Body of pancreas (tissue), 4 donors: ENCODE measurements at regions not wholly inside any gene's neighbourhood (a gene's known extent, or its start where the extent isn't known, plus 50 kb on each side); places are given as distances from the start of the nearest gene placed in this dataset.

Experiments used
- ATAC-seq: fragments of 150-250 bp; one replicate; pipeline ENCODE4 v1.9.1; 2016
- DNase-seq, 4 donors: peaks; one replicate each; pipeline ENCODE4 v3.0.0-alpha.2; 2019
- H3K27ac ChIP-seq, 4 donors: fragments of 200-600 bp; sonication (generic); 1 replicate in 3 of 4; 2 replicates in 1 of 4; pipeline versions ENCODE4 v1.5.1 to v1.6.1; 2016 to 2019; ENCODE audit warnings: mild to moderate bottlenecking in 1 of 4, mixed read lengths in 1 of 4, moderate library complexity in 1 of 4
- H3K27me3 ChIP-seq, 2 donors: fragments of 200-600 bp; sonication (generic); one replicate each; pipeline ENCODE4 v1.6.0; 2016; ENCODE audit warnings: mild to moderate bottlenecking in 1 of 2
- H3K36me3 ChIP-seq, 2 donors: fragments of 200-600 bp; sonication (generic); replicated peaks in 1 of 2; 2 replicates each; pipeline ENCODE4 v1.5.1; 2016; ENCODE audit warnings: low read depth in 2 of 2; ENCODE audit not compliant: insufficient read depth in 1 of 2
- H3K4me1 ChIP-seq: fragments of 200-600 bp; sonication (generic); one replicate; pipeline ENCODE4 v1.6.0; 2016
- H3K4me3 ChIP-seq, 2 donors: fragments of 200-600 bp; sonication (generic); 1 replicate in 1 of 2; 2 replicates in 1 of 2; pipeline ENCODE4 v1.5.1; 2016 to 2019
- H3K9me3 ChIP-seq, 3 donors: fragments of 200-600 bp; sonication (generic); 1 replicate in 2 of 3; 2 replicates in 1 of 3; pipeline ENCODE4 v1.5.1; 2016
- CTCF ChIP-seq, 7 experiments: fragments of 450-650 bp in 4 of 7; fragments of 200-600 bp in 3 of 7; sonication (generic) in 3 of 7; IDR thresholded peaks; one replicate each; pipeline ENCODE4 v1.5.1; 2016 to 2019; ENCODE audit warnings: antibody characterized with exemption in 7 of 7
- POLR2A ChIP-seq, 3 donors: fragments of 450-650 bp; IDR thresholded peaks; one replicate each; pipeline ENCODE4 v1.6.1; 2016; ENCODE audit warnings: antibody characterized with exemption in 3 of 3, mild to moderate bottlenecking in 2 of 3
- WGBS, 2 donors: methylation state at CpG; one replicate each; pipeline ENCODE4 v1.1.5; 2017; 5-methylcytosine and 5-hydroxymethylcytosine counted together
- intact Hi-C: fragments of 100-400 bp; cut with DNase I; formaldehyde crosslinking; loops from one replicate; pipeline ENCODE4 v1.15.1; 2023

- TF ChIP-seq POLR2A (IDR thresholded peaks at IDR 0.05) (no peak), CTCF (IDR thresholded peaks at IDR 0.05) (no peak)
- H3K27ac ChIP-seq: no peak overlapping the region
- no peak for ATAC-seq
- no peaks in the 10 kb centered on the region for H3K4me1 ChIP-seq
- no peaks in the 10 kb centered on the region for H3K9me3 ChIP-seq
- H3K27me3 ChIP-seq: no peaks in the 10 kb centered on the region
- no peak for DNase-seq
- H3K4me3 ChIP-seq: no peak overlapping the region
- H3K36me3 ChIP-seq: no peaks in the 10 kb centered on the region
- intact Hi-C loops: no loop called here
- WGBS, 2 donors: 68 to 70% methylated on average over 8 of the region's 8 CpGs
These were observed 324.7 kb upstream of the PIK3C3 start for GRCh38 chr18:41630232-41630886.

DNA sequence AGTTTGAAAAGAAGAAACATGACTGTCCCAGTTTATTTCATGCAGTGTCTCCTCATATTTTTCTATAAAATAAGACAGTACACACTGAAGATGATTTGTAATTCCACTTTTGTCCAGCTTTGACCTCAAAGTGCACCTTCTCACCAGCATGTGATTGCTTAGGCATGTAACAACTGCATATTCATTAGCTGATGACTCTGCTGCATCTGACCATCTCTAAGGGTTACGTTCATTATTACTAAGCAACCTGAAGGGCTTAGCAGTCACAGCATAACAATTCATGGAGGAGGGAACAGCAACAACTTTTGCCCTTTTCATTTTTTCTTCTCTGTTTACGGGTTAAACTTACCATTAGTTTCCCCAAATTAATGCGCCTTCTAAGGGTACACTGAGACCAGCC is 330.6 kb upstream of the PIK3C3 start:
- DNase-seq (no peak), ATAC-seq (no peak)
- intact Hi-C loops: no loop called here
- H3K36me3 ChIP-seq: no peaks in the 10 kb centered on the region
- no peak overlapping the region for H3K27ac ChIP-seq
- no peaks in the 10 kb centered on the region for H3K4me1 ChIP-seq
- 75 to 77% methylated on average over 3 of the region's 3 CpGs for WGBS, 2 donors
- no peaks in the 10 kb centered on the region for H3K9me3 ChIP-seq
- no peak overlapping the region for H3K4me3 ChIP-seq
- H3K27me3 ChIP-seq: no peaks in the 10 kb centered on the region
- no peak for TF ChIP-seq POLR2A (IDR thresholded peaks at IDR 0.05)
- TF ChIP-seq CTCF (IDR thresholded peaks at IDR 0.05): no peak

DNA sequence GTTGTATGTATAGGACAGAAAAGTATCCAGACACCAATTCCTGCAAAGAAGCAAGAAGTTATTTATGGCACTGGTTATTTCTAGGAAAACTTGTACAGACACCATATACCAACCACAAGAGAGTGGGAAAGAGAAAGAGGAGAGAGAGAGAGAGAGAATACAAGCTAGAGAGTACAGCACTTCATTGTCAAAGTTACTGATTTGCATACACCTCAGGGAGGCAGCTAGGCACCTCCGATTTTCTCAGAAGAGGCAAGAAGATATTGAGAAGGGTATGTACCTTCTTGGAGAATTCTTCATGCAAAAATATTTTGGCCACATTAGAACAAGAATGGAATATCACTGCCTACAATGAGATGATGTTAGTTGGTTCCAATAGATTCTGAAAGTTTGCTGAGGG is 333.9 kb upstream of the PIK3C3 start:
- TF ChIP-seq CTCF (IDR thresholded peaks at IDR 0.05) (no peak), POLR2A (IDR thresholded peaks at IDR 0.05) (no peak)
- intact Hi-C loops: no loop called here
- ATAC-seq: no peak
- H3K4me3 ChIP-seq: no peak overlapping the region
- WGBS, 2 donors: 31 to 39% methylated on average over 1 of the region's 1 CpG
- no peak overlapping the region for H3K27ac ChIP-seq
- no peaks in the 10 kb centered on the region for H3K9me3 ChIP-seq
- no peaks in the 10 kb centered on the region for H3K27me3 ChIP-seq
- H3K4me1 ChIP-seq: no peaks in the 10 kb centered on the region
- H3K36me3 ChIP-seq: no peaks in the 10 kb centered on the region
- no peak for DNase-seq

- intact Hi-C loops: no loop called here
- Histone ChIP-seq H3K4me1 (no peaks in the 10 kb centered on the region), H3K36me3 (no peaks in the 10 kb centered on the region), H3K9me3 (no peaks in the 10 kb centered on the region), H3K27ac (no peak overlapping the region), H3K4me3 (no peak overlapping the region), H3K27me3 (no peaks in the 10 kb centered on the region)
- ATAC-seq (no peak), DNase-seq (no peak)
- TF ChIP-seq POLR2A (IDR thresholded peaks at IDR 0.05) (no peak), CTCF (IDR thresholded peaks at IDR 0.05) (no peak)
- WGBS, 2 donors: 29 to 57% methylated on average over 1 of the region's 1 CpG
These were observed 336.9 kb upstream of the PIK3C3 start for GRCh38 chr18:41618147-41618546.

- 19 to 25% methylated on average over 2 of the region's 2 CpGs for WGBS, 2 donors
- DNase-seq (no peak), ATAC-seq (no peak)
- Histone ChIP-seq H3K36me3 (no peaks in the 10 kb centered on the region), H3K27ac (no peak overlapping the region), H3K9me3 (no peaks in the 10 kb centered on the region), H3K4me1 (no peaks in the 10 kb centered on the region), H3K4me3 (no peak overlapping the region), H3K27me3 (no peaks in the 10 kb centered on the region)
- TF ChIP-seq POLR2A (IDR thresholded peaks at IDR 0.05) (no peak), CTCF (IDR thresholded peaks at IDR 0.05) (no peak)
- intact Hi-C loops: no loop called here
These were observed 337.4 kb upstream of the PIK3C3 start for GRCh38 chr18:41617647-41618046.
